Neural cell (in vitro differentiated cells): ENCODE measurements at regions not wholly inside any gene's neighbourhood (a gene's known extent, or its start where the extent isn't known, plus 50 kb on each side); places are given as distances from the start of the nearest gene placed in this dataset.

Source experiments
- H2AFZ ChIP-seq: fragments of 200-600, 300-800 bp; sonication (generic), shearing (Covaris generic); 2 replicates; pipeline ENCODE4 v1.6.0; 2014; ENCODE audit warnings: low read depth, mild to moderate bottlenecking, antibody characterized with exemption, low read length, moderate library complexity
- H3F3A ChIP-seq: fragments of 200-600 bp; shearing (Covaris generic); 2 replicates; pipeline ENCODE4 v1.6.1; 2016; ENCODE audit warnings: mild to moderate bottlenecking, moderate library complexity, mixed read lengths, antibody characterized with exemption, low read length; ENCODE audit not compliant: insufficient read depth, poor library complexity, severe bottlenecking
- H3K27ac ChIP-seq: fragments of 200-600, 300-800 bp; sonication (generic), shearing (Covaris generic); 2 replicates; pipeline ENCODE4 v1.5.1; 2014; ENCODE audit warnings: mild to moderate bottlenecking, low read length, moderate library complexity
- H3K27me3 ChIP-seq: fragments of 300-800, 200-600 bp; sonication (generic), shearing (Covaris generic); 2 replicates; pipeline ENCODE4 v1.6.0; 2014; ENCODE audit warnings: mild to moderate bottlenecking, low read depth, low read length, moderate library complexity; ENCODE audit not compliant: insufficient read depth
- H3K36me3 ChIP-seq: fragments of 300-800, 200-600 bp; sonication (generic), shearing (Covaris generic); 2 replicates; pipeline ENCODE4 v1.5.1; 2014; ENCODE audit warnings: mild to moderate bottlenecking, antibody characterized with exemption, low read length, moderate library complexity; ENCODE audit not compliant: insufficient read depth
- H3K4me2 ChIP-seq: fragments of 300-800, 200-600 bp; sonication (generic), shearing (Covaris generic); 2 replicates; pipeline ENCODE4 v1.6.0; 2014; ENCODE audit warnings: mild to moderate bottlenecking, low read length
- H3K4me3 ChIP-seq: fragments of 300-800, 200-600 bp; sonication (generic), shearing (Covaris generic); 2 replicates; pipeline ENCODE4 v1.5.1; 2014; ENCODE audit warnings: mild to moderate bottlenecking, low read length, moderate library complexity
- H3K79me2 ChIP-seq: fragments of 200-600 bp; shearing (Covaris generic); replicated peaks from 2 replicates; pipeline ENCODE4 v1.6.0; 2014; ENCODE audit warnings: mild to moderate bottlenecking, low read length, moderate library complexity; ENCODE audit not compliant: insufficient read depth
- H3K9ac ChIP-seq: fragments of 300-800, 200-600 bp; sonication (generic), shearing (Covaris generic); 2 replicates; pipeline ENCODE4 v1.6.1; 2016; ENCODE audit warnings: mild to moderate bottlenecking, low read length, mixed read lengths
- H3K9me2 ChIP-seq: fragments of 200-600 bp; shearing (Covaris generic); 2 replicates; pipeline ENCODE4 v1.6.1; 2016; ENCODE audit warnings: mild to moderate bottlenecking, low read length, mixed read lengths; ENCODE audit not compliant: insufficient read depth
- H3K9me3 ChIP-seq: fragments of 200-600, 300-800 bp; sonication (generic), shearing (Covaris generic); 2 replicates; pipeline ENCODE4 v1.6.1; 2016; ENCODE audit warnings: mild to moderate bottlenecking, mixed run types, low read length, moderate library complexity, mixed read lengths
- H4K20me1 ChIP-seq: fragments of 200-600 bp; shearing (Covaris generic); 2 replicates; pipeline ENCODE4 v1.6.1; 2016; ENCODE audit warnings: mild to moderate bottlenecking, mixed run types; ENCODE audit not compliant: insufficient read depth
- EP300 ChIP-seq: fragments of 450-650 bp; conservative IDR thresholded peaks from 2 replicates; pipeline ENCODE4 v1.6.1; 2014; ENCODE audit warnings: antibody characterized with exemption, mild to moderate bottlenecking, moderate library complexity; ENCODE audit not compliant: poor library complexity, severe bottlenecking
- EZH2 ChIP-seq: fragments of 200-600, 300-800 bp; shearing (Covaris generic), sonication (generic); IDR thresholded peaks from 2 replicates; pipeline ENCODE4 v1.6.1; 2014; ENCODE audit warnings: antibody characterized with exemption, low read length, borderline replicate concordance, mild to moderate bottlenecking; ENCODE audit not compliant: insufficient read depth, poor library complexity, severe bottlenecking
- MXI1 ChIP-seq: fragments of 450-650 bp; conservative IDR thresholded peaks from 2 replicates; pipeline ENCODE4 v1.6.1; 2014; ENCODE audit warnings: antibody characterized with exemption, mild to moderate bottlenecking; ENCODE audit not compliant: poor library complexity, severe bottlenecking
- POLR2AphosphoS5 ChIP-seq: IDR thresholded peaks from 2 replicates; pipeline ENCODE4 v1.6.1; 2012
- RAD21 ChIP-seq: fragments of 450-650 bp; conservative IDR thresholded peaks from 2 replicates; pipeline ENCODE4 v1.6.1; 2014; ENCODE audit warnings: antibody characterized with exemption, mild to moderate bottlenecking, moderate library complexity
- SMC3 ChIP-seq: fragments of 450-650 bp; conservative IDR thresholded peaks from 2 replicates; pipeline ENCODE4 v1.6.1; 2014; ENCODE audit warnings: antibody characterized with exemption, mild to moderate bottlenecking, moderate library complexity; ENCODE audit not compliant: poor library complexity
- TAF1 ChIP-seq: IDR thresholded peaks from 2 replicates; pipeline ENCODE4 v1.6.1; 2012; ENCODE audit warnings: low read depth
- TF ChIP-seq, protein P1 (sequence below): IDR thresholded peaks from 2 replicates; pipeline ENCODE4 v1.6.1; 2012; ENCODE audit warnings: borderline replicate concordance
- TF ChIP-seq, protein P2 (sequence below): fragments of 450-650 bp; IDR thresholded peaks from 2 replicates; pipeline ENCODE4 v1.5.1; 2014; ENCODE audit warnings: antibody characterized with exemption, mild to moderate bottlenecking, moderate library complexity; ENCODE audit not compliant: poor library complexity, severe bottlenecking

DNA sequence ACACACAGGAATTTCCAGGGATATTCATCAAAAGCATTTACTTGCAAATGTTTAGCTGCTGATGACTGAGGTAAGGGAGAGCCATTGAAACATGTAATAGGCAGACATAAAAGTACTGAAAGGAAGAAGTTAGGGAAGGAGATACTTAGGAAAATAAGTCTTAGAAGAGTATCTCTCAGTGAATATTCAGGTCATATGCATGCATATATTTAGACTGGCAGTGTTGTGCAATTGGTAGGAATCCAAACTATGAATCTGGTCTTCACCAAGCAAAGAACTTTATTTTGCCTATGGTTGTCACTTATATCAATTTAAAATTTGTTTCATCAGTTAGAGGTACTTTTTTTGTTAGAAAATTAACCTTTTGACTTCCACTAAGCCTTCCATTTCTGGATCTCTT, 1490.7 kb downstream of the SUCLG1 start:
- Histone ChIP-seq H4K20me1 (no peaks in the 10 kb centered on the region), H2AFZ (no peak overlapping the region), H3K79me2 (no peaks in the 10 kb centered on the region), H3K9ac (no peak overlapping the region), H3K27ac (no peak overlapping the region), H3F3A (no peaks in the 10 kb centered on the region), H3K36me3 (no peaks in the 10 kb centered on the region), H3K27me3 (no peaks in the 10 kb centered on the region), H3K4me3 (no peak overlapping the region), H3K4me2 (no peak overlapping the region), H3K9me3 (no peaks in the 10 kb centered on the region), H3K9me2 (no peaks in the 10 kb centered on the region)
- TF ChIP-seq, protein P1, sequence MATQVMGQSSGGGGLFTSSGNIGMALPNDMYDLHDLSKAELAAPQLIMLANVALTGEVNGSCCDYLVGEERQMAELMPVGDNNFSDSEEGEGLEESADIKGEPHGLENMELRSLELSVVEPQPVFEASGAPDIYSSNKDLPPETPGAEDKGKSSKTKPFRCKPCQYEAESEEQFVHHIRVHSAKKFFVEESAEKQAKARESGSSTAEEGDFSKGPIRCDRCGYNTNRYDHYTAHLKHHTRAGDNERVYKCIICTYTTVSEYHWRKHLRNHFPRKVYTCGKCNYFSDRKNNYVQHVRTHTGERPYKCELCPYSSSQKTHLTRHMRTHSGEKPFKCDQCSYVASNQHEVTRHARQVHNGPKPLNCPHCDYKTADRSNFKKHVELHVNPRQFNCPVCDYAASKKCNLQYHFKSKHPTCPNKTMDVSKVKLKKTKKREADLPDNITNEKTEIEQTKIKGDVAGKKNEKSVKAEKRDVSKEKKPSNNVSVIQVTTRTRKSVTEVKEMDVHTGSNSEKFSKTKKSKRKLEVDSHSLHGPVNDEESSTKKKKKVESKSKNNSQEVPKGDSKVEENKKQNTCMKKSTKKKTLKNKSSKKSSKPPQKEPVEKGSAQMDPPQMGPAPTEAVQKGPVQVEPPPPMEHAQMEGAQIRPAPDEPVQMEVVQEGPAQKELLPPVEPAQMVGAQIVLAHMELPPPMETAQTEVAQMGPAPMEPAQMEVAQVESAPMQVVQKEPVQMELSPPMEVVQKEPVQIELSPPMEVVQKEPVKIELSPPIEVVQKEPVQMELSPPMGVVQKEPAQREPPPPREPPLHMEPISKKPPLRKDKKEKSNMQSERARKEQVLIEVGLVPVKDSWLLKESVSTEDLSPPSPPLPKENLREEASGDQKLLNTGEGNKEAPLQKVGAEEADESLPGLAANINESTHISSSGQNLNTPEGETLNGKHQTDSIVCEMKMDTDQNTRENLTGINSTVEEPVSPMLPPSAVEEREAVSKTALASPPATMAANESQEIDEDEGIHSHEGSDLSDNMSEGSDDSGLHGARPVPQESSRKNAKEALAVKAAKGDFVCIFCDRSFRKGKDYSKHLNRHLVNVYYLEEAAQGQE, result no peak
- TF ChIP-seq TAF1, result no peak
- TF ChIP-seq EZH2, result no peak
- TF ChIP-seq SMC3, result no peak
- TF ChIP-seq MXI1, result no peak
- TF ChIP-seq POLR2AphosphoS5, result no peak
- TF ChIP-seq EP300, result no peak
- TF ChIP-seq, protein P2, sequence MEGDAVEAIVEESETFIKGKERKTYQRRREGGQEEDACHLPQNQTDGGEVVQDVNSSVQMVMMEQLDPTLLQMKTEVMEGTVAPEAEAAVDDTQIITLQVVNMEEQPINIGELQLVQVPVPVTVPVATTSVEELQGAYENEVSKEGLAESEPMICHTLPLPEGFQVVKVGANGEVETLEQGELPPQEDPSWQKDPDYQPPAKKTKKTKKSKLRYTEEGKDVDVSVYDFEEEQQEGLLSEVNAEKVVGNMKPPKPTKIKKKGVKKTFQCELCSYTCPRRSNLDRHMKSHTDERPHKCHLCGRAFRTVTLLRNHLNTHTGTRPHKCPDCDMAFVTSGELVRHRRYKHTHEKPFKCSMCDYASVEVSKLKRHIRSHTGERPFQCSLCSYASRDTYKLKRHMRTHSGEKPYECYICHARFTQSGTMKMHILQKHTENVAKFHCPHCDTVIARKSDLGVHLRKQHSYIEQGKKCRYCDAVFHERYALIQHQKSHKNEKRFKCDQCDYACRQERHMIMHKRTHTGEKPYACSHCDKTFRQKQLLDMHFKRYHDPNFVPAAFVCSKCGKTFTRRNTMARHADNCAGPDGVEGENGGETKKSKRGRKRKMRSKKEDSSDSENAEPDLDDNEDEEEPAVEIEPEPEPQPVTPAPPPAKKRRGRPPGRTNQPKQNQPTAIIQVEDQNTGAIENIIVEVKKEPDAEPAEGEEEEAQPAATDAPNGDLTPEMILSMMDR, result no peak
- TF ChIP-seq RAD21, result no peak

DNA sequence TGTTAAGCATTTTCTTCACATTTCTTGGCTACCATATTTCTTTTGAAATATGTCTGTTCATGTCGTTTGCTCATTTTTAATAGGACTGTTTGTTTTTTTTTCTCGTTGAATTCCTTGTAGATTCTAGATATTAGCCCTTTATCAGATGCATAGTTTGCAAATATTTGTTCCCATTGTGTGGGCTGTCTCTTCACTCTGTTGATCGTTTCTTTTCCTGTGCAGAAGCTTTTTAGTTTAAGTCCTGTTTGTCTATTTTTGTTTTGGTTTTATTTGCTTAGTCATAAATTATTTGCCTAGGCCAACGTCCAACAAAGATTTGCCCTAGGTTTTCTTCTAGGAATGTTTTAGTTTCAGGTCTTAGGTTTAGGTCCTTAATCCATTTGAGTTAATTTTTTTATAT, 1494.7 kb downstream of the SUCLG1 start:
- no peaks in the 10 kb centered on the region for H3K36me3 ChIP-seq
- H3K27ac ChIP-seq, result no peak overlapping the region
- no peaks in the 10 kb centered on the region for H3K9me2 ChIP-seq
- no peak overlapping the region for H3K4me3 ChIP-seq
- no peaks in the 10 kb centered on the region for H3F3A ChIP-seq
- no peaks in the 10 kb centered on the region for H3K9me3 ChIP-seq
- no peaks in the 10 kb centered on the region for H3K27me3 ChIP-seq
- no peak overlapping the region for H3K9ac ChIP-seq
- H4K20me1 ChIP-seq, result no peaks in the 10 kb centered on the region
- H3K79me2 ChIP-seq, result no peaks in the 10 kb centered on the region
- H3K4me2 ChIP-seq, result no peak overlapping the region
- TF ChIP-seq, protein P2, result no peak
- TF ChIP-seq EZH2, result no peak
- no peak for TF ChIP-seq SMC3
- TF ChIP-seq, protein P1, result no peak
- TF ChIP-seq POLR2AphosphoS5, result no peak
- no peak for TF ChIP-seq MXI1
- no peak for TF ChIP-seq TAF1
- TF ChIP-seq EP300, result no peak
- TF ChIP-seq RAD21, result no peak
- H2AFZ ChIP-seq, result no peak overlapping the region
